Right lobe of liver (tissue), 6 donors: ENCODE measurements at regions not wholly inside any gene's neighbourhood (a gene's known extent, or its start where the extent isn't known, plus 50 kb on each side); places are given as distances from the start of the nearest gene placed in this dataset.

ENCODE experiments used
- ATAC-seq, 4 donors: fragments of 200-7000 bp; cut with Tn5 transposase; one replicate each; pipeline ENCODE4 v1.9.1; 2020; ENCODE audit warnings: mild to moderate bottlenecking in 4 of 4, moderate library complexity in 4 of 4
- DNase-seq, 3 donors: peaks; one replicate each; pipeline ENCODE4 v3.0.0-alpha.2; 2020
- H3K27ac ChIP-seq, 3 donors: fragments of 200-600 bp; one replicate each; pipeline ENCODE4 v1.8.0; 2022
- H3K27me3 ChIP-seq, 2 donors: fragments of 200-600 bp; one replicate each; pipeline ENCODE4 v1.8.0; 2022
- H3K36me3 ChIP-seq, 4 donors: fragments of 200-600 bp; sonication (generic) in 1 of 4; one replicate each; pipeline versions ENCODE4 v1.5.1 to v1.8.0; 2017 to 2022; ENCODE audit warnings: control low read depth in 1 of 4
- H3K4me1 ChIP-seq, 4 donors: fragments of 200-600 bp; sonication (generic) in 1 of 4; one replicate each; pipeline versions ENCODE4 v1.5.1 to v1.8.0; 2017 to 2022; ENCODE audit warnings: control low read depth in 1 of 4
- H3K4me3 ChIP-seq, 3 donors: fragments of 200-600 bp; one replicate each; pipeline ENCODE4 v1.8.0; 2022
- H3K9me3 ChIP-seq, 4 donors: fragments of 200-600 bp; sonication (generic) in 1 of 4; one replicate each; pipeline versions ENCODE4 v1.5.1 to v1.8.0; 2017 to 2022; ENCODE audit warnings: control low read depth in 1 of 4
- POLR2A ChIP-seq: fragments of 450-650 bp; IDR thresholded peaks from one replicate; pipeline ENCODE4 v1.6.1; 2017; ENCODE audit warnings: antibody characterized with exemption, mild to moderate bottlenecking
- WGBS: methylation state at CpG from one replicate; pipeline ENCODE4 v1.1.6; 2018; ENCODE audit warnings: low coverage, low lambda C conversion rate; ENCODE audit not compliant: insufficient coverage; ENCODE audit errors: missing lambda C conversion rate; 5-methylcytosine and 5-hydroxymethylcytosine counted together
- intact Hi-C, 2 donors: fragments of 100-400 bp; cut with DNase I; formaldehyde crosslinking; loops; one replicate each; pipeline versions ENCODE4 v1.11.2 to v1.14.1; 2022
- TF ChIP-seq, protein P1 (sequence below), 4 donors: fragments of 200-600 bp in 3 of 4; fragments of 450-650 bp in 1 of 4; IDR thresholded peaks; one replicate each; pipeline versions ENCODE4 v1.5.1 to v1.8.0; 2016 to 2022; ENCODE audit warnings: antibody characterized with exemption in 4 of 4, mild to moderate bottlenecking in 2 of 4
- donor health status: DM: no; HTN: yes; CAD: no.
- donor health status: DM: no; HTN: no; CAD: no.
- donor health status: DM: no; HTN: no; CAD: no.
- donor health status: DM: no; HTN: yes; CAD: no.
- donor health status: DM: no; HTN: yes; CAD: no.

- DNase-seq (no peak), ATAC-seq (peak in 1 of 4 donors; percentile 53)
- Histone ChIP-seq H3K4me3 (no peak overlapping the region), H3K9me3 (no peaks in the 10 kb centered on the region), H3K27ac (no peak overlapping the region), H3K36me3 (no peaks in the 10 kb centered on the region), H3K4me1 (no peaks in the 10 kb centered on the region), H3K27me3 (no peaks in the 10 kb centered on the region)
- TF ChIP-seq POLR2A, result no peak
- TF ChIP-seq, protein P1, sequence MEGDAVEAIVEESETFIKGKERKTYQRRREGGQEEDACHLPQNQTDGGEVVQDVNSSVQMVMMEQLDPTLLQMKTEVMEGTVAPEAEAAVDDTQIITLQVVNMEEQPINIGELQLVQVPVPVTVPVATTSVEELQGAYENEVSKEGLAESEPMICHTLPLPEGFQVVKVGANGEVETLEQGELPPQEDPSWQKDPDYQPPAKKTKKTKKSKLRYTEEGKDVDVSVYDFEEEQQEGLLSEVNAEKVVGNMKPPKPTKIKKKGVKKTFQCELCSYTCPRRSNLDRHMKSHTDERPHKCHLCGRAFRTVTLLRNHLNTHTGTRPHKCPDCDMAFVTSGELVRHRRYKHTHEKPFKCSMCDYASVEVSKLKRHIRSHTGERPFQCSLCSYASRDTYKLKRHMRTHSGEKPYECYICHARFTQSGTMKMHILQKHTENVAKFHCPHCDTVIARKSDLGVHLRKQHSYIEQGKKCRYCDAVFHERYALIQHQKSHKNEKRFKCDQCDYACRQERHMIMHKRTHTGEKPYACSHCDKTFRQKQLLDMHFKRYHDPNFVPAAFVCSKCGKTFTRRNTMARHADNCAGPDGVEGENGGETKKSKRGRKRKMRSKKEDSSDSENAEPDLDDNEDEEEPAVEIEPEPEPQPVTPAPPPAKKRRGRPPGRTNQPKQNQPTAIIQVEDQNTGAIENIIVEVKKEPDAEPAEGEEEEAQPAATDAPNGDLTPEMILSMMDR (IDR thresholded peaks at IDR 0.05), result no peak
- intact Hi-C loops, result no loop called here
Measured at GRCh38 chr15:52997123-52997522, 207.0 kb upstream of the ONECUT1 start.

- WGBS, result 28% methylated on average over 1 of the region's 1 CpG
- Histone ChIP-seq H3K36me3 (no peaks in the 10 kb centered on the region), H3K9me3 (no peaks in the 10 kb centered on the region), H3K4me3 (no peak overlapping the region), H3K4me1 (no peaks in the 10 kb centered on the region), H3K27ac (no peak overlapping the region), H3K27me3 (no peaks in the 10 kb centered on the region)
- TF ChIP-seq POLR2A, result no peak
- TF ChIP-seq, protein P1 (IDR thresholded peaks at IDR 0.05), result no peak
- DNase-seq (no peak), ATAC-seq (peak in 3 of 4 donors; percentile 64 to 72 (median 65))
- intact Hi-C loops, result no loop called here
Measured at GRCh38 chr15:52994290-52994689, 204.2 kb upstream of the ONECUT1 start.

DNA sequence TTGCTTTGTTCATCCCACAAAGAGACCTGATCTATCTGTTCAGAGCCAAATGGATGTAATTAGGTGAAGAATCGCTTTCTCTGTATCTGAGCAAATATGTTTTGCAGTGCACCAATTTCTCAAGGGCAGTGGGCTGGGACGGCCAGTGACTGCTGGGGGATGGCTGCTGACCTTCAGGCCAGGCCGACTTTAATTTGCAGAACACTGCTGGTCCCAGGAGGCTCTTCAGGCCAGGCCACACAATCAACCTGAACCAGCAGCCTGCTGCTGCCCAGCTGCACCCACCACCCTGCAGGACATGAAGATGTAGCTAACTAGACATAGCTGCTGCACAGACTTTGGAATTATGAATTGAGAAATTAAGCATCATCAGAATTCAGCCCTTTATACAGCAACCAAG, 194.4 kb upstream of the ONECUT1 start:
- Histone ChIP-seq H3K36me3 (no peaks in the 10 kb centered on the region), H3K27me3 (no peaks in the 10 kb centered on the region), H3K4me3 (no peak overlapping the region), H3K4me1 (peaks cover 0 to 4% (median 0%) of the 10 kb centered on the region in 4 donors), H3K27ac (no peak overlapping the region), H3K9me3 (no peaks in the 10 kb centered on the region)
- no peak for TF ChIP-seq POLR2A
- WGBS, result 89% methylated on average over 2 of the region's 3 CpGs
- intact Hi-C loops, result no loop called here
- no peak for ATAC-seq
- no peak for DNase-seq

GRCh38 chr15:52980446-52980845, 190.3 kb upstream of the ONECUT1 start:
- Histone ChIP-seq H3K27me3 (no peaks in the 10 kb centered on the region), H3K36me3 (no peaks in the 10 kb centered on the region), H3K4me3 (no peak overlapping the region), H3K4me1 (peaks cover 0 to 9% (median 3%) of the 10 kb centered on the region in 4 donors), H3K9me3 (no peaks in the 10 kb centered on the region), H3K27ac (no peak overlapping the region)
- intact Hi-C loops, result no loop called here
- no peak for ATAC-seq
- TF ChIP-seq POLR2A, result no peak
- TF ChIP-seq, protein P1 (IDR thresholded peaks at IDR 0.05), result no peak
- no peak for DNase-seq
- 73% methylated on average over 2 of the region's 3 CpGs for WGBS

- no peak overlapping the region for H3K4me3 ChIP-seq
- no peak for TF ChIP-seq POLR2A
- TF ChIP-seq, protein P1 (IDR thresholded peaks at IDR 0.05), result no peak
- DNase-seq (no peak), ATAC-seq (no peak)
- H3K27ac ChIP-seq, result no peak overlapping the region
- no peaks in the 10 kb centered on the region for H3K36me3 ChIP-seq
- H3K9me3 ChIP-seq, result no peaks in the 10 kb centered on the region
- 89% methylated on average over 9 of the region's 9 CpGs for WGBS
- H3K27me3 ChIP-seq, result no peaks in the 10 kb centered on the region
- H3K4me1 ChIP-seq, result peaks cover 0 to 26% (median 12%) of the 10 kb centered on the region in 4 donors
- intact Hi-C loops, result no loop called here
Measured at GRCh38 chr15:52976516-52977075, 186.5 kb upstream of the ONECUT1 start.
